Thyroid gland (tissue), 4 donors: ENCODE measurements at regions not wholly inside any gene's neighbourhood (a gene's known extent, or its start where the extent isn't known, plus 50 kb on each side); places are given as distances from the start of the nearest gene placed in this dataset.

Source experiments
- POLR2A ChIP-seq, 2 donors: fragments of 450-650 bp; IDR thresholded peaks; one replicate each; pipeline ENCODE4 v1.6.1; 2017; ENCODE audit warnings: antibody characterized with exemption in 2 of 2, mild to moderate bottlenecking in 2 of 2, moderate library complexity in 1 of 2
- TF ChIP-seq, protein P1 (sequence below), 6 experiments: fragments of 200-600 bp in 3 of 6; fragments of 450-650 bp in 3 of 6; sonication (generic) in 3 of 6; IDR thresholded peaks; one replicate each; pipeline ENCODE4 v1.5.1; 2016 to 2019; ENCODE audit warnings: antibody characterized with exemption in 6 of 6, mild to moderate bottlenecking in 2 of 6, inconsistent platforms in 1 of 6, moderate library complexity in 1 of 6

DNA sequence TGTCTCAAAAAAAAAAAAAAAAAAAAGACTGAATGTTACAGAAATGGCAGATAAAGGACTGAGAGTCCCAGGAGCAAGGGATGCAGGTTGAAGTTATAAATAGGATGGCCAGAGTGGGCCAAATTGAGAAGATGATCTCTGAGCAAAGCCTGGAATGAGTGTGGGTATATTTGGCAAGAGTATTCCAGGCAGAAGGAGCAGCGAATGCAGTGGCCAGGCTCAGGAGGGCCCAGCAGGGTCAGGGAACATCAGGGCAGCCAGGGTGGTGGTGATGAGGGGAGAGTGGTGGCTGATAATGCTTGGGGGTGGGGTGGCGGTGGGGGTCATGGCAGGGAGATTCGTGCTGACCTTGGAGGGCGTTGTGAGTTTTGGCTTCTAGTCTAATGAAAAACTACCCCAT, 141.3 kb upstream of the AGAP1 start:
- TF ChIP-seq, protein P1, sequence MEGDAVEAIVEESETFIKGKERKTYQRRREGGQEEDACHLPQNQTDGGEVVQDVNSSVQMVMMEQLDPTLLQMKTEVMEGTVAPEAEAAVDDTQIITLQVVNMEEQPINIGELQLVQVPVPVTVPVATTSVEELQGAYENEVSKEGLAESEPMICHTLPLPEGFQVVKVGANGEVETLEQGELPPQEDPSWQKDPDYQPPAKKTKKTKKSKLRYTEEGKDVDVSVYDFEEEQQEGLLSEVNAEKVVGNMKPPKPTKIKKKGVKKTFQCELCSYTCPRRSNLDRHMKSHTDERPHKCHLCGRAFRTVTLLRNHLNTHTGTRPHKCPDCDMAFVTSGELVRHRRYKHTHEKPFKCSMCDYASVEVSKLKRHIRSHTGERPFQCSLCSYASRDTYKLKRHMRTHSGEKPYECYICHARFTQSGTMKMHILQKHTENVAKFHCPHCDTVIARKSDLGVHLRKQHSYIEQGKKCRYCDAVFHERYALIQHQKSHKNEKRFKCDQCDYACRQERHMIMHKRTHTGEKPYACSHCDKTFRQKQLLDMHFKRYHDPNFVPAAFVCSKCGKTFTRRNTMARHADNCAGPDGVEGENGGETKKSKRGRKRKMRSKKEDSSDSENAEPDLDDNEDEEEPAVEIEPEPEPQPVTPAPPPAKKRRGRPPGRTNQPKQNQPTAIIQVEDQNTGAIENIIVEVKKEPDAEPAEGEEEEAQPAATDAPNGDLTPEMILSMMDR (IDR thresholded peaks at IDR 0.05) = no peak
- TF ChIP-seq POLR2A (IDR thresholded peaks at IDR 0.05) = no peak
